NCI-H1105 treated with DMSO at 0.1 percent for 48 hours (cell line): ENCODE measurements at regions not wholly inside any gene's neighbourhood (a gene's known extent, or its start where the extent isn't known, plus 50 kb on each side); places are given as distances from the start of the nearest gene placed in this dataset.
"Not testable (repeated sequence)": the region's sequence is repeated elsewhere in the genome, so short reads cannot be mapped to it uniquely, and the experiment has no call there.

Experiments used
- DNase-seq: peaks from one replicate; lab custom pipeline; 2025; lab: John Stamatoyannopoulos, UW

DNA sequence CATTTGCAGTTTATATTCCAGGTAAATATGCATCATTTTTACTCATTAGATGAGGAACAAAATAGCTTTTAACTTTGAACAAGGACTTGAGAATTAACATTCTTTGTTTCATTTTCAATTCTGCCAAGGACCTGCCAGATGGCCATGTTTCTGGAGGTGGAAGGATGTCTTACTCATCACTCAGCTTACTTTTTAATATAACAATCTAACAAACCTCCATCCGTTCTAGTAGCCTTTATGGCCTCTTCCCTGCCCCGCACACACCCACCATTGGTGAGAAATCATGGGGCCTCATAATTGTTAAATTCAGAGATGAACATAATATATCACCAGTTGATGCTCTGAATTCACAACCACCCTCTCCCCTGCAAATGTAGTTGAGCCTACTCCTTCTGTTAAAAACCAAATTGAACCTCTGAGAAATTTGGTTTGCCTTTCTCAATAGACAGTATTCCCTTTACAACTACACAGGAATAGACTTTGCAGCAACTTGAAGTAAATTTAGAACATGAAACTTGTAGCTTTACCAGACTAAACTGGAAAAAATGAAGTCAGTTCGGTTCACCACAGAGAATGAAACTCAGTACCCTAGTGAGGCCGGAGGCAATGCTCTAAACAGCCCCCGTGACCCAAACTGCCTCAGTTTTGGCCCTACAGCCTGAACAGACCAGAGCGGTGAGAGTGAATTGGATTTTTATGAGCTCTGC, 50.1 kb upstream of the ACSL4 start:
- DNase-seq, result no peak

GRCh38 chrX:109783701-109784079, 50.6 kb upstream of the ACSL4 start:
- no peak for DNase-seq

GRCh38 chrX:109785053-109785452, 52.0 kb upstream of the ACSL4 start:
- no peak for DNase-seq

- not testable (repeated sequence) for DNase-seq
Measured at GRCh38 chrX:109790511-109790910, 57.5 kb upstream of the ACSL4 start.

DNA sequence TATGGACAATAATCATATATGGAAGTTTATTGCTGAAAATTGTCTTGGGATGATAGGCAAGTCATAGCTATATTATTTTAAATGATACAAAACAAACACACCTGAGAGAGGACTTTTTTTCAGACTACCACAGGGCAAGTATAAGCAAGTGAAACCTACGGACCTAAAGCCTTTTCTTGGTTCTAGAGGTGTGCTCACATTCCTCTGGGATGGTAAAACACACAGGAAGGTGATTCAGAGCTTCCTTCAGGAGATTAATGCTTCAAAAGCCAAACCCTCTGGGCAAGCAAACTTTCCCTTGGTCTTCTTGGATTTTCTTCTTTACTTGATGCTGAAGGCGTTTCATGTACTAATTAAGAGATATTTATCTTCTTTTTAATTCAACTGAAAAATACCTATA, 60.1 kb upstream of the ACSL4 start:
- DNase-seq, result no peak

- no peak for DNase-seq
Measured at GRCh38 chrX:109795682-109796081, 62.6 kb upstream of the ACSL4 start.

DNA sequence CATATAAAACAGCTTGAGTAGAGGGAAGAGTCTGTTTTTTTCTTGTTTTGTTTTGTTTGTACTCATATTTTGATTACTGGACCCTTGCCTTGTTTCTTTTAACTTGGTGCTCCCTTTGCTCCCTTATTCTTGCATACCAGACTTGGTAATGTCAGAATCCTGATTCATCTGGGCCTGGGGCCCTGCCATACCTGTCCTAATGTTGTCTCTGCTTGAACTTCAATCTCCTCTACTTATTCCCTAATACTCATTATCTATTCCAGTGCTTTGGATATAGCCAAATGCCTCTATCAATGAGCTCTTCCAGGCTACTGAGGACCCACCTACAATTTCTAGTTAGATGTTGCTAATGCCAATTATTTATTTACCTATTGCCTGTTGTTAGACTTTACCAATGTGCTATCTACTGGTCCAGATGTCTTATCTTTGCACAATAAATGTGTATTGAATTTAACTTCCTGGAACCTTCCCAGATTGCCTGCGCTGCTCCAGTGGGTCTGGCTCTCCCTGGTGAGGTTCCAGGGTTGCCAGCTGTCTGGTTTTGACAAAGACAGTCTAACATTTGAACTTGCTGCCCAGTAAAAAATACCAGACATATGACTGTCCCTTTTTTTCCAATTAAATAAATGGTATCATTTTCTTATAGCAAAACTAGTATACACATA, 64.4 kb upstream of the ACSL4 start:
- no peak for DNase-seq

GRCh38 chrX:109812236-109812635, 79.2 kb upstream of the ACSL4 start:
- DNase-seq, result no peak

DNA sequence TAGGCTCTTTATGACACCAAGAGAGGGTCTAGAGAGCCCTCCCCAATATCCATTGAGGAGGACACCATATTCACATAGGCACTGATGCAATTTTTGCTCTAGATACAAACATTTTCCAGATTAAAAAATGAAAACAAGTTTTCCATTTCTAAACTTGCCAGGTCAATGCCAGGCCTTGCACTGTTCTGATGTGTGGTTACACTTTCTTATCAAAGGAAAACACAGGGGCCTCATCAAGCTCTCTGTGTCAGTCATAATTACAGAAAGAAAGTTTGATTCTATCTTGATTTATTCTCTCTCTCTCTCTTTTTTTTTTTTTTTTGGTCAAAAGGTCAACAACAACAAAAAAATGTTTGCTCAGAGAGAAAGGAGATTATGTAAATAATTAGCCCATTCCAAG, 80.2 kb upstream of the ACSL4 start:
- no peak for DNase-seq

- DNase-seq, result peak; percentile 40
Measured at GRCh38 chrX:109818976-109819375, 85.9 kb upstream of the ACSL4 start.

DNA sequence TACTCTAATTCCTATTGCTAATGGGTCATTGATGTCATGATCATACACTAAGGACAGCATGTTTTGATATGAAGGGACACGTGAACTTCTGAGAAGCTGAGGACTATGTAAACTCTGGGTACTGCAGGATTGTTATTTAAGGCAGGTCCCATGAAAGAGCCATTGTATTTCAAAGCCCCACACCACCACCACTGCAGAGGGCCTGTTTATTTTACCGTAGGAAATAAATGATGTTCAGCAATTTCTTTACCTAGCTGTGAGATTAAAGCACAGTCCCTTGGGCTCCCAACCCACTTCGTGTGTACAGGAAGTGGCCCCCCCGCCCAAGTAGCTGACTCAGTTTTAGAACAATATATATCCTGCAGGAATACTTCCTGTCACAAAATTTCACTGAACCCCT, 89.8 kb upstream of the ACSL4 start:
- DNase-seq, result no peak

- DNase-seq, result no peak
Measured at GRCh38 chrX:109826954-109827708, 94.1 kb upstream of the ACSL4 start.

DNA sequence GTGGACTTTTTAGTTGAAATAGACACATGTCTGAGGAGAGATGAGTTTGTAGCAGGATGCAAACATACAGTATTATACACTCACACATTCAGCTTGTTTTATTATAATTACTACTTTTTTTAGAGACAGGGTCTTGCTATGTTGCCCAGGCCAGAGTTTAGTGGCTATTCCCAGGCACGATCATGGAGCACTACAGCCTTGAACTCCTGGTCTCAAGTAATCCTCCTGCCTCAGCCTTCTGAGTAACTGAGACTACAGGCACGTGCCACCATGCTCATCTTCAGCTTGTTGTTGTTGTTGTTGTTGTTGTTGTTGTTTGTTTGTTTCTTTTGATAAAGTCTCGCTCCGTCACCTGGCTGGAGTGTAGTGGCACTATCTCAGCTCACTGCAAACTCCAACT, 94.7 kb upstream of the ACSL4 start:
- no peak for DNase-seq

DNA sequence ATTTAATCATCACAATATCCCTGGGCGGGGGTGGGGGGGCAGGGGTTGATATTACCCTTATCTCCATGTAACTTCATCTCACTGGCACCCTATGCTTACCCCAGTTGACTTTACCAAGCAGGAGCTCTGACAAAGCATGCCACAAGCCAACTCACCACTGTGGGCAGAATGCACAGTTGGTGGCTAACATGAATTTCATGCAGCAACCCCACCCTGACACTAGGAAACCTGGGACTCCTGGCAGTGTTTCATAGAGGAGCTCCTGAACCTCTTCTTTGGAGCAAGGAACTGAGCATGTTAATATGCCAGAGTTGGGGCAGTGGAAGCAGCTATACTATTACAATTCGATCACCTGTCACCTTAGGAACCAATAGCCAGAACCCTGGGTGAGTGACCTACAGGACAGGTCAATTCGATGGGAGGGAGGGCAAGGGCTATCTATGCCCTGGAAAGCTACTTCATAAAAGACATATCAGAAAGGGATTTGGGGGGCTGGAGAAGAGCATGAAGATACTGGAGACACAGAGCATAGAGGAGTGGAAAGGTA, 97.2 kb upstream of the ACSL4 start:
- no peak for DNase-seq

DNA sequence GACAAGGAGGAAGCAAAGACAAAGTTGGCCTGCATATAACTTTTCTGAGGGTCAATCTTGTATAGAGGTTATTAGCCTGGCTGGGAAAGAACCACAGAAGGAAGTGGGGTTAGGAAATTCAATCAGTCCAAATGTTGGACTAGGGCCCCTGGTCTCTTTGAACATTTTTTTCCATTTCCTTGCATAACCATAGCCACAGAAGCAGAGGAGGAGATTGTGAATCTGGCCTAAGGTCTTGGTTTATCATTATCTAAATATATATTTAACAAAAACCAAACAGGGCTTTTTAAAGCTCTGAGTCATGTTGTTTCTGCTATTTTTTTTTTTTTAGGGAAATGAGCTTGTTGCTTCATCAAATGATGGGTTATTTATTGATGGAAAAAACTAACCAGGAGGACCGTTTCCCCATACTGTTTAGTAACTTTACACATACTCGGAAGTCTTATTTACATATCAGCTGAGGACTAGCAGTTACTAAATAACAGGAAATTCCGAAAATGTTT, 97.7 kb upstream of the ACSL4 start:
- no peak for DNase-seq

DNA sequence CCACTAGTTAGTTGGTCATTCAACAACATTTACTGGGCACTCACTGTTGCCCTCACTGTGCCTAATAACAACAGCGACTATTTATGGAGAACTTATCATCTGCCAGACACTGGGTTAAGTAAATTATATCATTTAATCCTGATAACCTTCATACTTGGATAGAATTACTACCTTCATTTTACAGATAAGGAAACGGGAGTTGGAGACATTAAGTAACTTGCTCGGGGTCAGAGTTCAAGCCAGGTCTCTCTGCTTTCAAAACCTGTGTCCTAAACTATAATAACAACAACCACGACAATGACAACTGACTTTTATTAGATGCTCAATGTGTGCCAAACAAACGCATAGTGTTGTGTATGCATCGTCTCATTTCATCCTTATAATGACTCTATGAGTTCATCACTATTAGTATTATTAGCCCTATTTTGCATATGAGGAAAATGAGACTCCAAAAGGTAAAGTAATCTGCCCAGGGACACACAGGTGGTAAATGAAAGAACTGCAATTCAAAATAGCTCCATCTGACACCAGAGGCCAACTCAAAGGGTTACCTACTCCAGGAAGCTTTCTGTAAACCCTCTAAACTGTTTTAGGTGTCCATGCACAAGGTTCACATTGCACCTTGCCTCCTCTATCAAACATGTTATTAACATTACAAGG, 98.4 kb upstream of the ACSL4 start:
- no peak for DNase-seq

DNA sequence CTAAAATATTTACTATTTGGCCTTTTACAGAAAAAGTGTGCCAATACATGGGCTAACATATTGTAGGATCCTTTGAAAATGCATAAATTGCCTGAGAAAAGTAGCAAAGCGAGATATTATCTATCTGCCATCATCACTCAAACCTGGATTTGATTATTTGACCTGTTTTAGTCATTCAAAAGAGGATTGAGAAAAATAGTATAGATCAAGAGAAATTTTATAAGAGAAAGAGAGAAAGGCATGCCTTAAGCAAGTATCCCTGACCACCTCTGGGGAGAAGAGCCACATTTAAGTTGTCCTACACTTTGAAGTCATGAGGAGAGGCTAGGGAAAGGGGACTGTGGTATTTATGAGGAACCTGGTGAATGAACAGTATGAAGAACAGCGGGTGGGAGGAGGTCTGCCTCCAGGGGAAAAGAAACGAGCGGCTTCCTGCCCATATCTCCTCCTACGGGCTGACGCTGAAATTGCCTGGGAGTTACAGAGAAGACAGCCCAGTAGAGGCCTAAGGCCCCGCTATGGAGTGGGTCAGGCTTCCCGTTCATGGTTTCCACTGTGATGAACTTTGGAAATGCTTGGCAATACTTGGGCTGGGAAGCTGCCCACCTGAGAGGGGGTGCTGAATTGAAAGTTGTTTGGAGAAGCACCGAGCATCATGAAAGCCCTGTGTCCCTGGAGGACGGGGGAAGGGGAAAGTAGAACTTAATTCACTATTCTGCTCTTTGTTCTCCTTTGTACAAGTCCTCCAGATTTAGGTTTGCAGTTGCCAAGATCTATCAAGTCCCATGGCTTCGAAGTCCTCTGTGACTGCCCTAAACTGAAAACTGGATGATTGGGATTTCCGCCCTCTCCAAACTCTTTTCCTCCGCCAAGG, 106.9 kb upstream of the ACSL4 start:
- no peak for DNase-seq

DNA sequence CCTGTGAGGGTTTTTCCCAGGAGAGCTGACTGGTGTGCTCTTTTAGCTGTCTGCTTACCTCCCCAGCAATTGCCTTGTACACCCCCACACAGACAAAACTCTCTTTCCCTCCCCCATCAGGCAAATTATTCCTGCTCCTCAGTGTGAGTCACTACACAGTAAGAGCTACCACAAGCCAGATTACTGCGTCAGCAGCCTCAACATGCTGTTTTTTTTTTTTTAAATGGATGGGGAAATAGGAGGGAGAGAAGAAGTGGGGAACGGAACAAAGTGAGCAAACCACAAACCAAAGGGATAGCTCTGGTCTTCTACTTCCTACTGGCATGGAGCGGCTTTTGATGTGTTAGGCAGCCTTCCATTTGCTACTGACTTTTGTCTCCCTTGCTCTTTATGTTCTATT, 107.5 kb upstream of the ACSL4 start:
- DNase-seq, result no peak

GRCh38 chrX:109841257-109841656, 108.2 kb upstream of the ACSL4 start:
- no peak for DNase-seq

- peak; percentile 66 for DNase-seq
Measured at GRCh38 chrX:109841869-109842579, 109.0 kb upstream of the ACSL4 start.

GRCh38 chrX:109842611-109843010, 109.6 kb upstream of the ACSL4 start:
- no peak for DNase-seq
